ENCODE measurements at regions not wholly inside any gene's neighbourhood (a gene's known extent, or its start where the extent isn't known, plus 50 kb on each side); places are given as distances from the start of the nearest gene placed in this dataset.

GRCh38 chr21:28655471-28655870 lies 337.2 kb downstream of the LTN1 start:
- Histone ChIP-seq H3K9me3 (no peaks in the 10 kb centered on the region), H3K4me3 (no peak overlapping the region), H3K4me1 (no peaks in the 10 kb centered on the region), H3K36me3 (no peaks in the 10 kb centered on the region), H3K27ac (no peak overlapping the region), H3K27me3 (no peaks in the 10 kb centered on the region)
- intact Hi-C loops (cut with DNase I; ENCODE audit: low total_unique reads): no loop called here
- WGBS, 5 donors: 82 to 97% (median 92%) methylated on average over 1 of the region's 1 CpG
- TF ChIP-seq EP300 (IDR thresholded peaks at IDR 0.05) (no peak), POLR2A (IDR thresholded peaks at IDR 0.05) (no peak), POLR2AphosphoS5 (IDR thresholded peaks at IDR 0.05) (no peak)
- TF ChIP-seq, protein P1, sequence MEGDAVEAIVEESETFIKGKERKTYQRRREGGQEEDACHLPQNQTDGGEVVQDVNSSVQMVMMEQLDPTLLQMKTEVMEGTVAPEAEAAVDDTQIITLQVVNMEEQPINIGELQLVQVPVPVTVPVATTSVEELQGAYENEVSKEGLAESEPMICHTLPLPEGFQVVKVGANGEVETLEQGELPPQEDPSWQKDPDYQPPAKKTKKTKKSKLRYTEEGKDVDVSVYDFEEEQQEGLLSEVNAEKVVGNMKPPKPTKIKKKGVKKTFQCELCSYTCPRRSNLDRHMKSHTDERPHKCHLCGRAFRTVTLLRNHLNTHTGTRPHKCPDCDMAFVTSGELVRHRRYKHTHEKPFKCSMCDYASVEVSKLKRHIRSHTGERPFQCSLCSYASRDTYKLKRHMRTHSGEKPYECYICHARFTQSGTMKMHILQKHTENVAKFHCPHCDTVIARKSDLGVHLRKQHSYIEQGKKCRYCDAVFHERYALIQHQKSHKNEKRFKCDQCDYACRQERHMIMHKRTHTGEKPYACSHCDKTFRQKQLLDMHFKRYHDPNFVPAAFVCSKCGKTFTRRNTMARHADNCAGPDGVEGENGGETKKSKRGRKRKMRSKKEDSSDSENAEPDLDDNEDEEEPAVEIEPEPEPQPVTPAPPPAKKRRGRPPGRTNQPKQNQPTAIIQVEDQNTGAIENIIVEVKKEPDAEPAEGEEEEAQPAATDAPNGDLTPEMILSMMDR (IDR thresholded peaks at IDR 0.05): no peak
- no peak for DNase-seq

GRCh38 chr21:28654406-28654805 lies 338.3 kb downstream of the LTN1 start:
- intact Hi-C loops (cut with DNase I; ENCODE audit: low total_unique reads): no loop called here
- Histone ChIP-seq H3K36me3 (no peaks in the 10 kb centered on the region), H3K4me3 (no peak overlapping the region), H3K9me3 (no peaks in the 10 kb centered on the region), H3K27ac (no peak overlapping the region), H3K27me3 (no peaks in the 10 kb centered on the region), H3K4me1 (no peaks in the 10 kb centered on the region)
- 75 to 88% (median 78%) methylated on average over 3 of the region's 3 CpGs for WGBS, 5 donors
- no peak for TF ChIP-seq EP300 (IDR thresholded peaks at IDR 0.05)
- TF ChIP-seq, protein P1 (IDR thresholded peaks at IDR 0.05): no peak
- no peak for TF ChIP-seq POLR2A (IDR thresholded peaks at IDR 0.05)
- TF ChIP-seq POLR2AphosphoS5 (IDR thresholded peaks at IDR 0.05): no peak
- DNase-seq: no peak

GRCh38 chr21:28644762-28645161 lies 347.9 kb downstream of the LTN1 start:
- WGBS, 5 donors: 79 to 93% (median 87%) methylated on average over 1 of the region's 1 CpG
- no peak for TF ChIP-seq POLR2AphosphoS5 (IDR thresholded peaks at IDR 0.05)
- no peak for TF ChIP-seq POLR2A (IDR thresholded peaks at IDR 0.05)
- TF ChIP-seq EP300 (IDR thresholded peaks at IDR 0.05): no peak
- TF ChIP-seq, protein P1 (IDR thresholded peaks at IDR 0.05): no peak
- no peak for DNase-seq
- Histone ChIP-seq H3K27me3 (no peaks in the 10 kb centered on the region), H3K9me3 (no peaks in the 10 kb centered on the region), H3K4me1 (no peaks in the 10 kb centered on the region), H3K4me3 (no peak overlapping the region), H3K27ac (no peak overlapping the region), H3K36me3 (no peaks in the 10 kb centered on the region)
- intact Hi-C loops (cut with DNase I; ENCODE audit: low total_unique reads): no loop called here

- no peaks in the 10 kb centered on the region for H3K27me3 ChIP-seq
- TF ChIP-seq POLR2A (IDR thresholded peaks at IDR 0.05): no peak
- TF ChIP-seq EP300 (IDR thresholded peaks at IDR 0.05): no peak
- TF ChIP-seq POLR2AphosphoS5 (IDR thresholded peaks at IDR 0.05): no peak
- TF ChIP-seq, protein P1 (IDR thresholded peaks at IDR 0.05): no peak
- H3K9me3 ChIP-seq: no peaks in the 10 kb centered on the region
- no peak overlapping the region for H3K27ac ChIP-seq
- intact Hi-C loops (cut with DNase I; ENCODE audit: low total_unique reads): no loop called here
- no peaks in the 10 kb centered on the region for H3K4me1 ChIP-seq
- DNase-seq: no peak
- no peaks in the 10 kb centered on the region for H3K36me3 ChIP-seq
- H3K4me3 ChIP-seq: no peak overlapping the region
- 84 to 94% (median 85%) methylated on average over 3 to 4 of the region's 4 CpGs for WGBS, 5 donors
These were observed 349.8 kb downstream of the LTN1 start for GRCh38 chr21:28642891-28643290.
